HepG2 (cell line): ENCODE measurements at regions not wholly inside any gene's neighbourhood (a gene's known extent, or its start where the extent isn't known, plus 50 kb on each side); places are given as distances from the start of the nearest gene placed in this dataset.

Source experiments
- ATAC-seq: fragments of 200-7000 bp; cut with Tn5 transposase; 3 replicates; pipeline ENCODE4 v1.9.1; 2020; ENCODE audit warnings: mild to moderate bottlenecking, moderate library complexity
- BruUV-seq: library from RNA; stranded (reverse); fragments of 400-500 nt; replicated peaks from 2 replicates; lab custom pipeline; 2021; lab: Mats Ljungman, UMichigan
- CTCF ChIA-PET: fragments of 300-600 bp; formaldehyde crosslinking; extraction: SDS; loops from one replicate; lab custom pipeline; 2021; ENCODE audit warnings: low total read pairs, inconsistent platforms, low intra/inter-chr PET ratio; lab: Yijun Ruan, JAX
- POLR2A ChIA-PET: fragments of 350-600 bp; sonication (Branson Sonifier 250); formaldehyde crosslinking; loops from one replicate; lab custom pipeline; 2020; ENCODE audit warnings: antibody characterized with exemption, inconsistent platforms; lab: Yijun Ruan, JAX
- DNase-seq: peaks from one replicate; pipeline ENCODE4 v3.0.0-alpha.2; 2015; ENCODE audit warnings: low spot score
- FAIRE-seq: peaks from 3 replicates; lab custom pipeline; 2011; peaks lifted over from hg19 to GRCh38; lab: Jason Lieb, UNC
- H2AFZ ChIP-seq: one replicate; pipeline ENCODE4 v1.6.1; 2011; ENCODE audit warnings: low read length, inconsistent platforms
- H3K27ac ChIP-seq: fragments of 300-600 bp; 3 replicates; pipeline ENCODE4 v1.8.0; 2011; ENCODE audit warnings: mixed run types, mild to moderate bottlenecking, mixed read lengths, low read length, inconsistent platforms; ENCODE audit not compliant: insufficient read depth; ENCODE audit errors: extremely low read length
- H3K27me3 ChIP-seq, 2 experiments: fragments of 200-600 bp in 1 of 2; 2 replicates in 1 of 2; 3 replicates in 1 of 2; pipeline versions ENCODE4 v1.6.0 to v1.8.0; 2011; ENCODE audit warnings: low read length in 2 of 2, mild to moderate bottlenecking in 2 of 2, moderate library complexity in 2 of 2, inconsistent platforms in 1 of 2; ENCODE audit not compliant: insufficient read depth in 2 of 2, control insufficient read depth in 1 of 2
- H3K36me3 ChIP-seq, 2 experiments: fragments of 200-600 bp in 1 of 2; replicated peaks in 1 of 2; 2 replicates in 1 of 2; 3 replicates in 1 of 2; pipeline versions ENCODE4 v1.5.1 to v1.8.0; 2011; ENCODE audit warnings: low read length in 2 of 2, inconsistent platforms in 1 of 2; ENCODE audit not compliant: insufficient read depth in 2 of 2, control insufficient read depth in 1 of 2
- H3K4me1 ChIP-seq: 2 replicates; pipeline ENCODE4 v1.5.1; 2012; ENCODE audit warnings: low read length, inconsistent platforms; ENCODE audit not compliant: insufficient read depth
- H3K4me2 ChIP-seq: 2 replicates; pipeline ENCODE4 v1.6.0; 2011; ENCODE audit warnings: low read depth, low read length, inconsistent platforms
- H3K4me3 ChIP-seq, 3 experiments: fragments of 200-600 bp in 1 of 3; sonication (generic), shearing (Covaris generic) in 1 of 3; replicated peaks in 1 of 3; 2 replicates each; pipeline ENCODE4 v1.5.1; 2011 to 2016; ENCODE audit warnings: low read length in 3 of 3, inconsistent platforms in 2 of 3, low read depth in 2 of 3, mild to moderate bottlenecking in 2 of 3, control low read depth in 1 of 3, mixed read lengths in 1 of 3; ENCODE audit not compliant: insufficient read depth in 1 of 3
- H3K79me2 ChIP-seq: one replicate; pipeline ENCODE4 v1.6.1; 2011; ENCODE audit warnings: low read length, inconsistent platforms; ENCODE audit not compliant: insufficient read depth
- H3K9ac ChIP-seq: 2 replicates; pipeline ENCODE4 v1.6.0; 2011; ENCODE audit warnings: mild to moderate bottlenecking, low read depth, low read length, inconsistent platforms; ENCODE audit not compliant: insufficient read depth
- H3K9me3 ChIP-seq: 2 replicates; pipeline ENCODE4 v1.5.1; 2012; ENCODE audit warnings: mild to moderate bottlenecking, low read length
- H4K20me1 ChIP-seq: 2 replicates; pipeline ENCODE4 v1.6.0; 2011; ENCODE audit warnings: inconsistent platforms, mild to moderate bottlenecking, low read length, moderate library complexity; ENCODE audit not compliant: insufficient read depth
- MTF2 ChIP-seq: sonication (generic); formaldehyde crosslinking; IDR thresholded peaks from 2 replicates; pipeline ENCODE4 v1.5.0; 2020; ENCODE audit warnings: missing genetic modification reagents, borderline replicate concordance
- NFYB ChIP-seq: sonication (generic); formaldehyde crosslinking; IDR thresholded peaks from 2 replicates; pipeline ENCODE4 v1.4.0; 2020; ENCODE audit warnings: missing genetic modification reagents
- RORA ChIP-seq: sonication (generic); formaldehyde crosslinking; IDR thresholded peaks from 2 replicates; pipeline ENCODE4 v1.5.0; 2020; ENCODE audit warnings: mild to moderate bottlenecking, missing genetic modification reagents, moderate library complexity
- ZNF350 ChIP-seq: sonication (generic); formaldehyde crosslinking; IDR thresholded peaks from 2 replicates; pipeline ENCODE4 v1.4.0; 2020; ENCODE audit warnings: mild to moderate bottlenecking, low read depth, missing genetic modification reagents, borderline replicate concordance
- WGBS: methylation state at CpG from one replicate; pipeline ENCODE4 v1.1.6; 2017; ENCODE audit warnings: low lambda C conversion rate; 5-methylcytosine and 5-hydroxymethylcytosine counted together
- in situ Hi-C: cut with HindIII; loops from 2 replicates; pipeline ENCODE4 v1.10.0; 2017; ENCODE audit warnings: low pct_unique_long_range_greater_than_20kb; ENCODE audit not compliant: extremely low pct_ligation_motif_present
- intact Hi-C: fragments of 100-400 bp; cut with micrococcal nuclease; formaldehyde crosslinking; loops from one replicate; pipeline ENCODE4 v1.10.0; 2022; ENCODE audit not compliant: unreplicated experiment
- TF ChIP-seq, protein P1 (sequence below), 2 experiments: sonication (generic) in 1 of 2; formaldehyde crosslinking in 1 of 2; IDR thresholded peaks; 2 replicates each; pipeline versions ENCODE4 v1.4.0 to v1.6.1; 2016 to 2020; ENCODE audit warnings: borderline replicate concordance in 1 of 2, low read depth in 1 of 2, mild to moderate bottlenecking in 1 of 2, missing genetic modification reagents in 1 of 2
- TF ChIP-seq, protein P2 (sequence below): sonication (generic); formaldehyde crosslinking; IDR thresholded peaks from 2 replicates; pipeline ENCODE4 v1.4.0; 2020; ENCODE audit warnings: mild to moderate bottlenecking, missing genetic modification reagents

DNA sequence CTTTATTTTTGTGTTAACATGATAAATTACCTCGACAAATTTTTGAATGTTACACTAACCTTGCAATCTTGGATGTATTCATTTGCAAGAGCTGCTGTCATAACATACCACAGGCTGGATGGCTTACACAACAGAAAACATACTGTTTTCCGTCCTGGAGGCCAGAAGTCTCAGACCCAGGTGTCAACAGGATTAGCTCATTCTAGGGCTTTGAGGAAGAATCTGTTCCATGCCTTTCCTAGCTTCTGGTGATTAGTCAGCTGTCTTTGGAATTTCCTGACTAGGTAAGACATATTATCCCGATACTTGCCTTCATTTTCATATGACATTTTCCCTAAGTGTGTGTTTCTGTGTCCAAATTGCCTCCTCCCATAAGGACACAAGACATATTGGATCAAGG, 188.6 kb upstream of the CDH19 start:
- TF ChIP-seq, protein P1, sequence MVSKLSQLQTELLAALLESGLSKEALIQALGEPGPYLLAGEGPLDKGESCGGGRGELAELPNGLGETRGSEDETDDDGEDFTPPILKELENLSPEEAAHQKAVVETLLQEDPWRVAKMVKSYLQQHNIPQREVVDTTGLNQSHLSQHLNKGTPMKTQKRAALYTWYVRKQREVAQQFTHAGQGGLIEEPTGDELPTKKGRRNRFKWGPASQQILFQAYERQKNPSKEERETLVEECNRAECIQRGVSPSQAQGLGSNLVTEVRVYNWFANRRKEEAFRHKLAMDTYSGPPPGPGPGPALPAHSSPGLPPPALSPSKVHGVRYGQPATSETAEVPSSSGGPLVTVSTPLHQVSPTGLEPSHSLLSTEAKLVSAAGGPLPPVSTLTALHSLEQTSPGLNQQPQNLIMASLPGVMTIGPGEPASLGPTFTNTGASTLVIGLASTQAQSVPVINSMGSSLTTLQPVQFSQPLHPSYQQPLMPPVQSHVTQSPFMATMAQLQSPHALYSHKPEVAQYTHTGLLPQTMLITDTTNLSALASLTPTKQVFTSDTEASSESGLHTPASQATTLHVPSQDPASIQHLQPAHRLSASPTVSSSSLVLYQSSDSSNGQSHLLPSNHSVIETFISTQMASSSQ (IDR thresholded peaks at IDR 0.05; ENCODE audit: low read depth), result no peak
- TF ChIP-seq, protein P1 (CRISPR knock-in tag; IDR thresholded peaks at IDR 0.05; ENCODE audit: borderline replicate concordance), result no peak
- TF ChIP-seq NFYB (no peak), MTF2 (CRISPR knock-in tag) (no peak)
- WGBS, result 2% methylated on average over 3 of the region's 3 CpGs
- H3K36me3 ChIP-seq, result no peaks in the 10 kb centered on the region
- no peak overlapping the region for H3K9ac ChIP-seq
- H3K4me3 ChIP-seq, result no peak overlapping the region
- H2AFZ ChIP-seq, result no peak overlapping the region
- no peaks in the 10 kb centered on the region for H3K9me3 ChIP-seq
- no peak overlapping the region for H3K27ac ChIP-seq
- in situ Hi-C loops, result no loop called here
- intact Hi-C loops, result no loop called here
- DNase-seq (no peak), FAIRE-seq (no peak), ATAC-seq (no peak)
- BruUV-seq, result no TSS peak
- CTCF ChIA-PET, result no interaction called here
- no peak overlapping the region for H3K4me2 ChIP-seq
- H3K79me2 ChIP-seq, result no peaks in the 10 kb centered on the region
- POLR2A ChIA-PET, result no interaction called here
- H3K4me1 ChIP-seq, result no peaks in the 10 kb centered on the region
- H4K20me1 ChIP-seq, result no peaks in the 10 kb centered on the region
- H3K27me3 ChIP-seq, result no peaks in the 10 kb centered on the region

DNA sequence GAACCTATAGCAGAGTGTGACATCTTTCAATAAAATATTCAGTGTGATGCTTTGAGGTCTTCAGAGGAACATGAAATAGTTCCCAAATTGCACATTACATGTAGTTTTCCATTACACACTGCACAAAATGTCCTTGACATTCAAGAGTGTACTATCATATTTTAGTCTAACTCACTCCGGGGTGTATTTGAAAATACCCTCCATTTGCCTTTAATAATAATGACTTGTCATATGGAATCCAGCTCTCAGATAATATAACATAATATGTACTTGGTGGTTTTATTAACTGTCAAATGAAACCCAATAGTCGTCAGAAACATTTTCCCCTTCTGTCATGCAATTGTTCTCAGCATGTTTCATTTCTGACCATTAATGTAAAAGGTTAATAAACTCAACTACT, 176.7 kb upstream of the CDH19 start:
- no peaks in the 10 kb centered on the region; a peak in 1 of 5 replicates for H3K27me3 ChIP-seq
- in situ Hi-C loops, result no loop called here
- no peak overlapping the region for H3K4me3 ChIP-seq
- 3% methylated on average over 2 of the region's 2 CpGs for WGBS
- ChIA-PET POLR2A (no interaction called here), CTCF (no interaction called here)
- H3K27ac ChIP-seq, result no peak overlapping the region
- ATAC-seq (no peak), FAIRE-seq (no peak), DNase-seq (no peak)
- H3K36me3 ChIP-seq, result no peaks in the 10 kb centered on the region
- H4K20me1 ChIP-seq, result no peaks in the 10 kb centered on the region
- no peaks in the 10 kb centered on the region for H3K9me3 ChIP-seq
- intact Hi-C loops, result no loop called here
- no peak overlapping the region for H2AFZ ChIP-seq
- no peak overlapping the region for H3K9ac ChIP-seq
- BruUV-seq, result no TSS peak
- no peak overlapping the region for H3K4me2 ChIP-seq
- H3K4me1 ChIP-seq, result no peaks in the 10 kb centered on the region
- H3K79me2 ChIP-seq, result no peaks in the 10 kb centered on the region
- no peak for TF ChIP-seq ZNF350 (CRISPR knock-in tag)
- TF ChIP-seq, protein P2, sequence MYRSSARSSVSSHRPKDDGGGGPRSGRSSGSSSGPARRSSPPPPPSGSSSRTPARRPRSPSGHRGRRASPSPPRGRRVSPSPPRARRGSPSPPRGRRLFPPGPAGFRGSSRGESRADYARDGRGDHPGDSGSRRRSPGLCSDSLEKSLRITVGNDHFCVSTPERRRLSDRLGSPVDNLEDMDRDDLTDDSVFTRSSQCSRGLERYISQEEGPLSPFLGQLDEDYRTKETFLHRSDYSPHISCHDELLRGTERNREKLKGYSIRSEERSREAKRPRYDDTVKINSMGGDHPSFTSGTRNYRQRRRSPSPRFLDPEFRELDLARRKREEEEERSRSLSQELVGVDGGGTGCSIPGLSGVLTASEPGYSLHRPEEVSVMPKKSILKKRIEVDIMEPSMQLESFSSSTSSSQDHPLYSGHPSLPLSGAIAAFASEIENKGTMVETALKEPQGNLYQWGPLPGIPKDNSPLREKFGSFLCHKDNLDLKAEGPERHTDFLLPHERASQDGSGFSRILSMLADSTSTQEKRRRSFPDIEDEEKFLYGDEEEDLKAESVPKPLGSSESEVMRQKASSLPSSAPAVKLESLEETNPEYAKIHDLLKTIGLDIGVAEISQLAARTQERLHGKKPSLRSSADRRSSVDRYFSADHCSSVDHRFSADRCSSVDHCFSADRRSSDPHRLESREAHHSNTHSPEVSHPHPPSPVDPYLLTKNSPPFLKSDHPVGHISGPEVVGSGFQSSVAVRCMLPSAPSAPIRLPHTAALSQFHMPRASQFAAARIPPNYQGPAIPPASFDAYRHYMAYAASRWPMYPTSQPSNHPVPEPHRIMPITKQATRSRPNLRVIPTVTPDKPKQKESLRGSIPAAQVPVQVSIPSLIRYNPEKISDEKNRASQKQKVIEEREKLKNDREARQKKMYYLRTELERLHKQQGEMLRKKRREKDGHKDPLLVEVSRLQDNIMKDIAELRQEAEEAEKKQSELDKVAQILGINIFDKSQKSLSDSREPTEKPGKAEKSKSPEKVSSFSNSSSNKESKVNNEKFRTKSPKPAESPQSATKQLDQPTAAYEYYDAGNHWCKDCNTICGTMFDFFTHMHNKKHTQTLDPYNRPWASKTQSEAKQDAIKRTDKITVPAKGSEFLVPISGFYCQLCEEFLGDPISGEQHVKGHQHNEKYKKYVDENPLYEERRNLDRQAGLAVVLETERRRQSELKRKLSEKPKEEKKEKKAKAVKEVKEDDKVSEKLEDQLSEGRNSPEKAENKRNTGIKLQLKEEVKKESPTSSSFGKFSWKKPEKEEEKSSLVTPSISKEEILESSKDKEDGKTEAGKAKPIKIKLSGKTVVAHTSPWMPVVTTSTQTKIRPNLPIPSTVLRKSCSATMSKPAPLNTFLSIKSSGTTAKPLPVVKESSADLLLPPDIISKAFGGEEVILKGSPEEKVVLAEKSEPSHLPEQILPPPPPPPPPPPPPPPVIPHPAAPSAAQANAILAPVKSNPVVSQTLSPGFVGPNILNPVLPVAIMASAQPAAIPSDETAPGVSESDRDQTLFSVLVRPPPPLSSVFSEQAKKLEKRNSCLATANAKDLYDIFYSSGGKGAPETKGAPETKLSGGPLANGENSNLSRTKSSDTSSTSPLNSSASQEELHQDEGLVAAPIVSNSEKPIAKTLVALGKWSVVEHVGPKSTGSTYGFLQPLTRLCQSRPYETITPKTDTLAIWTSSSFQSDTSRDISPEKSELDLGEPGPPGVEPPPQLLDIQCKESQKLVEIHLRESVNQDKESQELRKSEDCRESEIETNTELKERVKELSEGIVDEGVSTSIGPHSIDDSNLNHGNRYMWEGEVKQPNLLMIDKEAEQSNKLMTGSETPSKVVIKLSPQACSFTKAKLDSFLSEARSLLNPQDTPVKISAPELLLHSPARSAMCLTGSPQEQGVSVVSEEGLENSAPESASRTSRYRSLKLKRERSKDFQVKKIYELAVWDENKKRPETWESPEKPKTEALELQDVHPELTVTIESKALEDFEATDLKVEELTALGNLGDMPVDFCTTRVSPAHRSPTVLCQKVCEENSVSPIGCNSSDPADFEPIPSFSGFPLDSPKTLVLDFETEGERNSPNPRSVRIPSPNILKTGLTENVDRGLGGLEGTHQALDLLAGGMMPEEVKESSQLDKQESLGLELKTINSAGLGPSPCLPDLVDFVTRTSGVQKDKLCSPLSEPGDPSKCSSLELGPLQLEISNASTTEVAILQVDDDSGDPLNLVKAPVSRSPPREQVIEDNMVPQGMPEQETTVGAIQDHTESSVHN, result no peak
- no peak for TF ChIP-seq RORA (CRISPR knock-in tag)
